GM23338 (cell line): ENCODE measurements at regions not wholly inside any gene's neighbourhood (a gene's known extent, or its start where the extent isn't known, plus 50 kb on each side); places are given as distances from the start of the nearest gene placed in this dataset.
"Not testable (repeated sequence)": the region's sequence is repeated elsewhere in the genome, so short reads cannot be mapped to it uniquely, and the experiment has no call there.

Experiments
- ATAC-seq: fragments of 200-7000 bp; cut with Tn5 transposase; 3 replicates; pipeline ENCODE4 v1.9.1; 2020
- DNase-seq: peaks from one replicate; pipeline ENCODE4 v3.0.0-alpha.2; 2015; ENCODE audit warnings: low spot score
- H2AFZ ChIP-seq: fragments of 200-600 bp; sonication (generic); 2 replicates; pipeline ENCODE4 v1.8.0; 2016; ENCODE audit warnings: antibody characterized with exemption, mild to moderate bottlenecking, moderate library complexity
- H3F3A ChIP-seq: fragments of 200-600 bp; sonication (generic); replicated peaks from 2 replicates; pipeline ENCODE4 v1.8.0; 2017; ENCODE audit warnings: antibody characterized with exemption, mixed run types, low read depth
- H3K27ac ChIP-seq: fragments of 200-600 bp; sonication (generic); 2 replicates; pipeline ENCODE4 v1.6.1; 2016; ENCODE audit warnings: low read depth
- H3K27me3 ChIP-seq: fragments of 200-600 bp; sonication (generic); 2 replicates; pipeline ENCODE4 v1.8.0; 2016; ENCODE audit warnings: mild to moderate bottlenecking, mixed run types, moderate library complexity; ENCODE audit not compliant: insufficient read depth
- H3K36me3 ChIP-seq: fragments of 200-600 bp; sonication (generic); 2 replicates; pipeline ENCODE4 v1.8.0; 2016; ENCODE audit warnings: mild to moderate bottlenecking; ENCODE audit not compliant: insufficient read depth
- H3K4me1 ChIP-seq: fragments of 200-600 bp; sonication (generic); 2 replicates; pipeline ENCODE4 v1.8.0; 2016; ENCODE audit warnings: mild to moderate bottlenecking, moderate library complexity; ENCODE audit not compliant: insufficient read depth
- H3K4me2 ChIP-seq: fragments of 200-600 bp; sonication (generic); 2 replicates; pipeline ENCODE4 v1.7.1; 2017; ENCODE audit warnings: mixed run types
- H3K4me3 ChIP-seq: fragments of 200-600 bp; sonication (generic); 2 replicates; pipeline ENCODE4 v1.6.1; 2016; ENCODE audit warnings: mixed run types
- H3K79me2 ChIP-seq: fragments of 200-600 bp; sonication (generic); replicated peaks from 2 replicates; pipeline ENCODE4 v1.8.0; 2017; ENCODE audit warnings: mild to moderate bottlenecking; ENCODE audit not compliant: insufficient read depth
- H3K9me2 ChIP-seq: fragments of 200-600 bp; sonication (generic); 2 replicates; pipeline ENCODE4 v1.8.0; 2017; ENCODE audit not compliant: insufficient read depth
- H4K20me1 ChIP-seq: fragments of 200-600 bp; sonication (generic); replicated peaks from 2 replicates; pipeline ENCODE4 v1.8.0; 2017; ENCODE audit warnings: mild to moderate bottlenecking; ENCODE audit not compliant: insufficient read depth
- H3K27ac Mint-ChIP-seq: 2 replicates; pipeline ENCODE4 v1.8.0; 2020; ENCODE audit warnings: inconsistent platforms, mild to moderate bottlenecking, moderate library complexity, mixed read lengths
- H3K27me3 Mint-ChIP-seq: 3 replicates; pipeline ENCODE4 v1.8.0; 2022; ENCODE audit warnings: low read depth, mild to moderate bottlenecking, moderate library complexity, mixed read lengths, inconsistent platforms; ENCODE audit not compliant: insufficient read depth, poor library complexity
- H3K36me3 Mint-ChIP-seq: 3 replicates; pipeline ENCODE4 v1.8.0; 2021; ENCODE audit warnings: low read depth, mild to moderate bottlenecking, inconsistent platforms, moderate library complexity, mixed read lengths
- H3K4me1 Mint-ChIP-seq: 3 replicates; pipeline ENCODE4 v1.8.0; 2020; ENCODE audit warnings: mild to moderate bottlenecking, inconsistent platforms, mixed read lengths
- H3K4me3 Mint-ChIP-seq: 3 replicates; pipeline ENCODE4 v1.8.0; 2021; ENCODE audit warnings: moderate library complexity, mild to moderate bottlenecking, inconsistent platforms, mixed read lengths
- H3K9me3 Mint-ChIP-seq: 3 replicates; pipeline ENCODE4 v1.8.0; 2020; ENCODE audit warnings: moderate library complexity, mild to moderate bottlenecking, inconsistent platforms, mixed read lengths
- CTCF ChIP-seq, 2 experiments: fragments of 200-600 bp in 1 of 2; sonication (generic) in 1 of 2; conservative IDR thresholded peaks; 2 replicates each; pipeline versions ENCODE4 v1.5.1 to v1.6.1; 2016 to 2017; ENCODE audit warnings: antibody characterized with exemption in 2 of 2, low read depth in 2 of 2, mild to moderate bottlenecking in 2 of 2, moderate library complexity in 1 of 2
- ZNF462 ChIP-seq: fragments of 250-450 bp; sonication (Bioruptor Pico); IDR thresholded peaks from 2 replicates; pipeline ENCODE4 v1.5.0; 2020; ENCODE audit warnings: mild to moderate bottlenecking, moderate library complexity

- peaks cover 14% of the 10 kb centered on the region for H3K4me1 Mint-ChIP-seq
- Histone ChIP-seq H3K4me2 (no peak overlapping the region), H3K27me3 (no peaks in the 10 kb centered on the region), H4K20me1 (no peaks in the 10 kb centered on the region), H3K79me2 (no peaks in the 10 kb centered on the region), H2AFZ (no peak overlapping the region), H3K27ac (no peak overlapping the region), H3K4me1 (peaks cover 15% of the 10 kb centered on the region; the same call in 1 of the 2 replicates), H3K4me3 (no peak overlapping the region), H3F3A (no peaks in the 10 kb centered on the region), H3K9me2 (peaks cover 13% of the 10 kb centered on the region; the same call in 1 of the 2 replicates), H3K36me3 (no peaks in the 10 kb centered on the region; the same call in 1 of the 2 replicates)
- no peak overlapping the region for H3K4me3 Mint-ChIP-seq
- ATAC-seq, result no peak
- peaks cover 8% of the 10 kb centered on the region for H3K27me3 Mint-ChIP-seq
- TF ChIP-seq ZNF462 (no peak), CTCF (conservative IDR thresholded peaks at IDR 0.05; ENCODE audit: low read depth in 2 of 2) (no peak)
- no peak for DNase-seq
- no peaks in the 10 kb centered on the region for H3K36me3 Mint-ChIP-seq
- H3K27ac Mint-ChIP-seq, result no peak overlapping the region
- H3K9me3 Mint-ChIP-seq, result peaks cover 4% of the 10 kb centered on the region; the same call in 2 of the 3 replicates
These were observed 187.9 kb upstream of the LMCD1 start for GRCh38 chr3:8313560-8314267.

- H2AFZ ChIP-seq, H3K27me3 Mint-ChIP-seq, H3K36me3 ChIP-seq, H3K4me3 Mint-ChIP-seq, H4K20me1 ChIP-seq, ATAC-seq, H3F3A ChIP-seq, H3K27ac Mint-ChIP-seq, H3K4me3 ChIP-seq, H3K27me3 ChIP-seq, H3K4me2 ChIP-seq, DNase-seq, H3K9me3 Mint-ChIP-seq, H3K27ac ChIP-seq, H3K79me2 ChIP-seq, H3K36me3 Mint-ChIP-seq: not testable (repeated sequence)
- peaks cover 14% of the 10 kb centered on the region for H3K4me1 Mint-ChIP-seq
- peaks cover 15% of the 10 kb centered on the region for H3K4me1 ChIP-seq
- H3K9me2 ChIP-seq, result peaks cover 16% of the 10 kb centered on the region; the same call in 1 of the 2 replicates
These were observed 186.1 kb upstream of the LMCD1 start for GRCh38 chr3:8315526-8315925.
